H54 (cell line): ENCODE measurements at regions not wholly inside any gene's neighbourhood (a gene's known extent, or its start where the extent isn't known, plus 50 kb on each side); places are given as distances from the start of the nearest gene placed in this dataset.
"Not testable (repeated sequence)": the region's sequence is repeated elsewhere in the genome, so short reads cannot be mapped to it uniquely, and the experiment has no call there.

Experiments
- DNase-seq: peaks from one replicate; pipeline ENCODE4 v3.0.0; 2011; ENCODE audit warnings: low spot score, mixed read lengths; ENCODE audit not compliant: insufficient read length
- FAIRE-seq: peaks from 3 replicates; lab custom pipeline; 2011; peaks lifted over from hg19 to GRCh38; lab: Jason Lieb, UNC

DNA sequence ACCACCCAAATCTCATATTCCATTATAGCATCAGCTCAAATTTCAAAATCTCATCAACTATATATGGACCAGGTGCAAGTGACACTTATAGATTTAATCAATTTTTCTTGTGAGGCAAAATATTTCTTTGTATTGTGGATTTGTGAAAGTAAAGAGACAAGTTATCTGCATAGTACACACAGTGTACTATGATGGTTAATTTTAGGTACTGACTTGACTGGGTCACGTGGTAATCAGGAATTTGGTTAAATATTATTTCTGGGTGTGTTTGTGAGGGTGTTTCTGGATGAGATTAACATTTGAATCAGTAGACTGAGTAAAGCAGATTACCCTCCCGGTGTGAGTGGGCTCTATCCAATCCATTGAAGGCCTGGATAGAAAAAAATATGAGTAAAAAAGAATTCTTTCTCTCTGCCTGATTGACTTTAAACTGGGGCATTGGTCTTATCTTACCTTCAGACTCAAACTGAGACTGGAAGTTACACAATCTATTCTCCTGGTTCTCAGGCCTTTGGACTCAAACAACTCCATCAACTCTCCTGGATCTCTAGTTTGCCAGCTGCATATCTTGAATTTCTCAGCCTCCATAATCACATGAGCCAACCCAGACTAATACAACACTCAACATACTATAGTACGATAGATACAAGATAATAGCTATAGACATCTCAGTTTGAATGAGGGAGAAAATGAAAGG lies 799.9 kb downstream of the NAP1L3 start:
- not testable (repeated sequence) for FAIRE-seq, DNase-seq

DNA sequence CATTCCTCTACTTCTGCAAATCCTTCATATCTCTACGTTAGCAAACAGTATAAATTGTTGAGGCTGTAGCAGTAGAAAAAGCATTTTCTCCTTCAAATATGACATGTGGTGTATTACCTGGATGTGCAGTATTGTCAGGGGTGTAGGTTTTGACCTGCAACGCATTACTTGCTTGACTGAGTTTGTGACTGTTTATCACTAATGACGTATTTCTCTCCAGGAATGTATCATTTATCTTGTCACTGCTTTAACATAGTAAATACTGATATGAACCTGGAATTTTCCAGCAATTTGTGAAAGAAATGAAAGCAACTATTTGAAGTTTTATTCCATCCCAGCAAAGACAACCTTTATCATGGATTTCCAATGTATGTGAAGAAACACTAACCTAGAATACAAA lies 823.4 kb downstream of the NAP1L3 start:
- FAIRE-seq: peak; percentile 68
- DNase-seq: not testable (repeated sequence)

- not testable (repeated sequence) for DNase-seq
- FAIRE-seq: peak; percentile 97
These were observed 829.5 kb downstream of the NAP1L3 start for GRCh38 chrX:92843920-92844319.

- FAIRE-seq: peak; percentile 75
- DNase-seq: not testable (repeated sequence)
These were observed 840.6 kb downstream of the NAP1L3 start for GRCh38 chrX:92832750-92833149.

GRCh38 chrX:92830083-92830482 lies 843.3 kb downstream of the NAP1L3 start:
- DNase-seq, FAIRE-seq: not testable (repeated sequence)

GRCh38 chrX:92821580-92822152 lies 851.7 kb downstream of the NAP1L3 start:
- DNase-seq, FAIRE-seq: not testable (repeated sequence)

DNA sequence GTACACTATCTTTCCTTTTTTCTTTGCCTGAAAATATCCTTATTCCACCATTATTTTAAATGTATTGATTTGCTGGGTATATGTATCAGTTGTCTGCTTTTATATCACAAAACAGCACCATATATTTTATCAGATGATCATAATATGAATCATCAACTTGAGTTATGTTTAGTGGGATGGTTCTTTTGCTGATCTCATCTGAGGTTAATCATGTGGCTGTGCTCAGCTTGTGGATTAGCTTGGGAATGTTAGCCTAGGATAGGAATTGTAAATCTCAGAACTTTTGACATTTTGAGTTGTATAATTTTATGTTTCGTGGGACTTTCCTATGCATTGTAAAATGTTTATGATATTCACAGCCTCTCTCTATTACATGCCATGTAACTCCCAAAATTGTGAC lies 881.3 kb downstream of the NAP1L3 start:
- peak; percentile 92 for FAIRE-seq

DNA sequence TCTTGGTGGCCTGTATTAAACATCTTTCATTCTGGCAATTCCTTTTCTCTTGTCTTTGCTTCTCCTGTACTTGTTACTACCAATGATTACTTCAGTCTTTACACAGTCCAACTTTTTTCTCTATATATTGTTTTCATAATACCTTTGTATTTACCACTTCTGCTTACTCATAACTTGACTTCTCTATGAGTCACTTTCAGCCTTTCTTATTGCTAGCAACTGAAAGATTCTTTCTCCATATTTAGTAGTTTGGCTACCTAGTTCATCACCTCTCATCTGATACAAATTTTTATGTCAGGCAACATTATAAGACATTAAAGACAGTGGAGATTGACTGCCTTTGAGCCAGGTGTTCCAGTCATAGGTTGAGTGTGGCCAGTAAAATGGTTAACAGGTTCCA lies 893.3 kb downstream of the NAP1L3 start:
- peak; percentile 53 for FAIRE-seq
- not testable (repeated sequence) for DNase-seq

More for the DNA sequence above, 881.3 kb downstream of the NAP1L3 start:
- DNase-seq: not testable (repeated sequence)

DNA sequence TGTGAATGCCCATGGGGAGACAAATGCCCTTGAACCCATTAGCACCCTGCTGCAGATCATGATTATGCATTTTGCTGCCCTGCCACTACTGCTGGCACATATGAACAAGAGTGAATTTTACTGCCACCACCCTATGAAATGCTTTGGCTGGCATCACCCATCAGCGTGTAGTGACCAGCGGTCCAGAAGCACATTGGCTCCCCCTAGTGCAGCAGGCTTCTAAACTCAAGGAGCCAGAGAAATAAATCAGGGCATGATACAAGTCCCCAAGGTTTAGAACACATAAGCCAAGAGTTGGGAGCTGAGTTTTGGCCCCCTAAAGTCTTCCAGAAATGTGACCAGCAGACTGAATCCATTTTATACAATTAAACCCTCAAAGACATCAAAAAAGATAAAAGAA lies 899.4 kb downstream of the NAP1L3 start:
- DNase-seq, FAIRE-seq: not testable (repeated sequence)

- DNase-seq: not testable (repeated sequence)
- FAIRE-seq: peak; percentile 57
These were observed 912.4 kb downstream of the NAP1L3 start for GRCh38 chrX:92760963-92761362.
